Esophagus squamous epithelium (tissue), 5 donors: ENCODE measurements at regions not wholly inside any gene's neighbourhood (a gene's known extent, or its start where the extent isn't known, plus 50 kb on each side); places are given as distances from the start of the nearest gene placed in this dataset.
"Not testable (repeated sequence)": the region's sequence is repeated elsewhere in the genome, so short reads cannot be mapped to it uniquely, and the experiment has no call there.

Experiments used
- DNase-seq: peaks from one replicate; lab custom pipeline; 2025; lab: John Stamatoyannopoulos, UW
- H3K27ac ChIP-seq, 4 donors: fragments of 200-600 bp; sonication (generic); one replicate each; pipeline ENCODE4 v1.5.1; 2016 to 2019; ENCODE audit warnings: mild to moderate bottlenecking in 1 of 4
- H3K27me3 ChIP-seq, 4 donors: fragments of 200-600 bp; sonication (generic); 1 replicate in 3 of 4; 2 replicates in 1 of 4; pipeline versions ENCODE4 v1.5.1 to v1.6.0; 2017 to 2021; ENCODE audit warnings: antibody characterized with exemption in 1 of 4
- H3K36me3 ChIP-seq, 3 donors: fragments of 200-600 bp; sonication (generic); one replicate each; pipeline ENCODE4 v1.5.1; 2016 to 2019
- H3K4me1 ChIP-seq, 3 donors: fragments of 200-600 bp; sonication (generic); one replicate each; pipeline ENCODE4 v1.5.1; 2017 to 2019
- H3K4me3 ChIP-seq, 4 donors: fragments of 200-600 bp; sonication (generic); 1 replicate in 3 of 4; 2 replicates in 1 of 4; pipeline ENCODE4 v1.5.1; 2016 to 2019; ENCODE audit warnings: mild to moderate bottlenecking in 2 of 4, moderate library complexity in 1 of 4
- H3K9me3 ChIP-seq, 3 donors: fragments of 200-600 bp; sonication (generic); one replicate each; pipeline ENCODE4 v1.5.1; 2016 to 2019
- CTCF ChIP-seq, 6 experiments: fragments of 450-650 bp in 4 of 6; fragments of 200-600 bp in 2 of 6; sonication (generic) in 2 of 6; IDR thresholded peaks; one replicate each; pipeline ENCODE4 v1.5.1; 2016 to 2019; ENCODE audit warnings: antibody characterized with exemption in 6 of 6, mild to moderate bottlenecking in 4 of 6, moderate library complexity in 4 of 6
- POLR2A ChIP-seq, 4 donors: fragments of 450-650 bp; IDR thresholded peaks; one replicate each; pipeline ENCODE4 v1.6.1; 2017; ENCODE audit warnings: antibody characterized with exemption in 4 of 4, mild to moderate bottlenecking in 4 of 4, moderate library complexity in 3 of 4
- WGBS, 2 donors: methylation state at CpG; one replicate each; pipeline ENCODE4 v1.1.5; 2018; 5-methylcytosine and 5-hydroxymethylcytosine counted together
- intact Hi-C: fragments of 100-400 bp; cut with DNase I; formaldehyde crosslinking; loops from one replicate; pipeline ENCODE4 v1.15.0; 2022
- donor health status: DM: yes; HTN: yes; CAD: no.

- no peaks in the 10 kb centered on the region for H3K4me1 ChIP-seq
- WGBS, 2 donors: no CpG with 5 or more reads among the region's 9 CpGs
- TF ChIP-seq POLR2A (IDR thresholded peaks at IDR 0.05) (no peak), CTCF (IDR thresholded peaks at IDR 0.05) (no peak)
- H3K4me3 ChIP-seq: no peak overlapping the region
- H3K27ac ChIP-seq: no peak overlapping the region
- DNase-seq: no peak
- H3K36me3 ChIP-seq: no peaks in the 10 kb centered on the region
- no peaks in the 10 kb centered on the region for H3K9me3 ChIP-seq
- intact Hi-C loops: no loop called here
- no peaks in the 10 kb centered on the region for H3K27me3 ChIP-seq
Observed at GRCh38 chr3:110495201-110495927, 576.3 kb upstream of the NECTIN3 start.

GRCh38 chr3:110504401-110504800, 567.2 kb upstream of the NECTIN3 start:
- intact Hi-C loops: no loop called here
- DNase-seq: no peak
- H3K27me3 ChIP-seq: no peaks in the 10 kb centered on the region
- no peaks in the 10 kb centered on the region for H3K36me3 ChIP-seq
- H3K4me1 ChIP-seq: no peaks in the 10 kb centered on the region
- WGBS, 2 donors: 43 to 53% methylated on average over 2 of the region's 2 CpGs
- no peak overlapping the region for H3K4me3 ChIP-seq
- TF ChIP-seq CTCF (IDR thresholded peaks at IDR 0.05): no peak
- TF ChIP-seq POLR2A (IDR thresholded peaks at IDR 0.05): no peak
- H3K9me3 ChIP-seq: no peaks in the 10 kb centered on the region
- H3K27ac ChIP-seq: no peak overlapping the region

GRCh38 chr3:110504901-110505300, 566.7 kb upstream of the NECTIN3 start:
- Histone ChIP-seq H3K27me3 (no peaks in the 10 kb centered on the region), H3K4me1 (no peaks in the 10 kb centered on the region), H3K36me3 (no peaks in the 10 kb centered on the region), H3K4me3 (no peak overlapping the region), H3K27ac (no peak overlapping the region), H3K9me3 (no peaks in the 10 kb centered on the region)
- TF ChIP-seq POLR2A (IDR thresholded peaks at IDR 0.05): no peak
- no peak for TF ChIP-seq CTCF (IDR thresholded peaks at IDR 0.05)
- intact Hi-C loops: no loop called here
- DNase-seq: no peak
- WGBS, 2 donors: 75 to 79% methylated on average over 4 of the region's 4 CpGs

- Histone ChIP-seq H3K27me3 (no peaks in the 10 kb centered on the region), H3K4me3 (no peak overlapping the region), H3K36me3 (no peaks in the 10 kb centered on the region), H3K4me1 (no peaks in the 10 kb centered on the region), H3K27ac (no peak overlapping the region), H3K9me3 (no peaks in the 10 kb centered on the region)
- no peak for DNase-seq
- no peak for TF ChIP-seq CTCF (IDR thresholded peaks at IDR 0.05)
- TF ChIP-seq POLR2A (IDR thresholded peaks at IDR 0.05): no peak
- intact Hi-C loops: no loop called here
- WGBS, 2 donors: 74 to 93% methylated on average over 4 of the region's 4 CpGs
Observed at GRCh38 chr3:110506890-110507289, 564.7 kb upstream of the NECTIN3 start.

- H3K4me1 ChIP-seq, H3K27ac ChIP-seq, H3K9me3 ChIP-seq, DNase-seq, intact Hi-C loops, H3K4me3 ChIP-seq, H3K27me3 ChIP-seq, H3K36me3 ChIP-seq: not testable (repeated sequence)
Observed at GRCh38 chr3:110507570-110507969, 564.0 kb upstream of the NECTIN3 start.

GRCh38 chr3:110512961-110513360, 558.7 kb upstream of the NECTIN3 start:
- H3K27ac ChIP-seq: no peak overlapping the region
- H3K4me3 ChIP-seq: no peak overlapping the region
- H3K36me3 ChIP-seq: no peaks in the 10 kb centered on the region
- H3K27me3 ChIP-seq: no peaks in the 10 kb centered on the region
- no peaks in the 10 kb centered on the region for H3K4me1 ChIP-seq
- DNase-seq: no peak
- H3K9me3 ChIP-seq: no peaks in the 10 kb centered on the region
- intact Hi-C loops: no loop called here
- 19 to 39% methylated on average over 3 of the region's 3 CpGs for WGBS, 2 donors
- no peak for TF ChIP-seq CTCF (IDR thresholded peaks at IDR 0.05)
- TF ChIP-seq POLR2A (IDR thresholded peaks at IDR 0.05): no peak
